ENCODE measurements at regions not wholly inside any gene's neighbourhood (a gene's known extent, or its start where the extent isn't known, plus 50 kb on each side); places are given as distances from the start of the nearest gene placed in this dataset.
"Not testable (repeated sequence)": the region's sequence is repeated elsewhere in the genome, so short reads cannot be mapped to it uniquely, and the experiment has no call there.

GRCh38 chr4:171519457-171519856 is 293.7 kb upstream of the GALNTL6 start:
- no peak for DNase-seq

GRCh38 chr4:171517883-171518282 is 295.3 kb upstream of the GALNTL6 start:
- no peak for DNase-seq

GRCh38 chr4:171516694-171517093 is 296.5 kb upstream of the GALNTL6 start:
- no peak for DNase-seq

DNA sequence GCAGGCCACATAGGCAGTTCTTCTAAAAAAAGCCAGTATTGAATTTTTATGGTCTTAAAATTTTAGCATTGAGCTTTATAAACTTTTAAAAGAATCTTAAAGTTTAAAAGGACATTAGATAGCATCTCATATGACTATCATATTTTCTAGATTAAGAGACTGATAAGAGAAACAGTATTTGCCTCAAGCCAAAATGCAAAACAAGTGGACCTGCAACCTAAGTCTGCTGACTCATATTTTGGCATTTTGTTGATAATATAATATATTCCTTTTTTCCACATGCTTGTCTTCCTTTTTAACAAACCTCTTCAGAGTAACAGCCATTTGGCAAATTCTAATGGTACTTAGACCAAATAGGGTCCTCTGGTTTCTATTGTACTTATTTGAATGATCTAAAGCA is 328.5 kb upstream of the GALNTL6 start:
- DNase-seq, result no peak

DNA sequence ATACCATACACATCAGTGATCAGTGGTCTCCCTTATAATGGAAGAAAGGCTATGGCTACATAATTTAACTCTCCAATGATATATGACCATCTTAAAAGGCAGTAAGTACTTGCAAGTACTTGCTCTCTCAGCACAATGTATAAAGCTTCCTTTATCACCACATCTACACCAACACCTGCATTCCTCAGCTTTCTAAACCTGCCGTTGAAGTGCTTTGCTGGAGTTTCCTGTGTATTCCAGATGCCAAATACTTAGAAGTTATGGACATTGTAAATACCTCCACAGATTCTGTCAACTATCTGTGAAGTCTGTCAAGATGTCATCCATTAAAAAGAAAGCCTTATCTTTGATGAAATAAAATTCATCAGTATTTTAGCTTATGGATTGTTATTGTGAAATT is 335.0 kb upstream of the GALNTL6 start:
- no peak for DNase-seq

DNA sequence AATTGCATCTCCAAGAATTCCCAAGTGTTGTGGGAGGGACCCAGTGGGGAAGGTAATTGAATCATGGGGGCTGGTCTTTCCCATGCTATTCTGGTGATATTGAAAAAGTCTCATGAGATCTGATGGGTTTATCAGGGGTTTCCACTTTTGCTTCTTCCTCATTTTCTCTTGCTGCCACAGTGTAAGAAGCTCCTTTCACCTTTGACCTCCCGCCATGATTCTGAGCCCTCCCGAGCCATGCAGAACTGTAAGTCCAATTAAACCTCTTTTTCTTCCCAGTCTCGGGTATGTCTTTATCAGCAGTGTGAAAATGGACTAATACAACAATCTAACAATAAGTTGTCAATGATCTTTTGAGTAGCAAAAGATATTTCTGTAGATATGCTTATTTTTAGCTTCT is 338.1 kb upstream of the GALNTL6 start:
- not testable (repeated sequence) for DNase-seq

DNA sequence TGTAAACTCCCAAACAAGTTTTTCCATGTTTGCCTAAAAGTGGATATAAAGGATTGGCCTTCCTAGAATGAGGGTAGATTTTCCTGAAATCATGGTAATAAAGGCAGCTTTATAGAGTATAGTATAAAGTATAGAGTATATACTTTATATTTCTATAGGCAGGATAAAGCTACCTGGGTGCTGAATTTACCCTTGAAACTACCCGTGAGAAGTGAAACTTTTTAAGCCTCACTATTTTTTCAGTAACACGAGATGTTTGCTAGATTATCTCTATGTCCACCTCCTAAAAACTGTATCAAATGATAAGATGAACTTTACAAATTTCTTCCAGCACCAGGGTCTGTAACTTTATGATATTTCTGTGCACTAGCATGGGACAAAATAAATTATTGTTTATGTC is 340.0 kb upstream of the GALNTL6 start:
- DNase-seq, result no peak

- no peak for DNase-seq
Measured at GRCh38 chr4:171472230-171472629, 341.0 kb upstream of the GALNTL6 start.

DNA sequence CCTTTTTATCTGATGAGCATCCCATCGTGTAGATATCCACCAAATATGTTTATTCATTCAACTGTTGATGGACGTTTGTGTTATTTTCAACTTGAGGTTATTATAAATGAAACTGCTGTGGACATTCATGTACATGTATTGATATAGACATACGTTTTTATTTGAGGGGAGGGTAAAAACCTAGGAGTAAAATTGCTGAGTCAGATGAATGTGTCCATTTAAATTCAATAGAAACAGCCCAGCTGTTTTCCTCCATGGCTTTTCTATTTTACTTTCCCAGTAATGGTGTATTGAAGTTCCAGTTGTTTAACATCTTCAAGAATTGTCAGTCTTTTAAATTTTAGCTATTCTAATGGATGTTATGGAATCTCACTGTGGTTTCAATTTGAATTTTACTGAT is 348.7 kb upstream of the GALNTL6 start:
- no peak for DNase-seq

- DNase-seq, result no peak
Measured at GRCh38 chr4:171461191-171461590, 352.0 kb upstream of the GALNTL6 start.

DNA sequence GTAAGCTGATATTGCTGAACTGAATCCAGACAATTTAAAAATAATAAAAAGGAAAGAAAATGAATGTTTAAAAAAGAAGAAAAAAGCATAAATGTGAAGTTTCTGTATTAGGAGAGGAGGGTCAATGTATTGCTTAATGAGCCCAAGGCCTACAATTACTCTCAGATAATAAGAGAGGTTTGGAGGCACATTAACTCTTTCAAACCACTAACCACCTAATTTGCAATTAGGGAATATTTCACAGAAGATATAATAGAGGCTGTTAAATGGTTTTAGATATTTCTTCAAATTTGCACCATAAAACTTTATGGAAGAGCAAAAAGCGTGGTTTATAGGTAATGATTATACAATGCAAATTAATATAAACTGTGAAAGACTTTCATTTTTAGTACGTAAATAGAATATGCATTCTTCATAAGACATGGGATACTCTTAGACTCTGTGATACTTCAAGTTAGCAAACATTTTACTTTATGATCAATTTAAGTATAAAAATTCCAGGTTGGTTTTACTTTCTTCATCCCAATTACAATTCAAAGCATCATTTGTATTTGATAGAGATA is 364.2 kb upstream of the GALNTL6 start:
- DNase-seq, result no peak

GRCh38 chr4:171448358-171448757 is 364.8 kb upstream of the GALNTL6 start:
- no peak for DNase-seq

GRCh38 chr4:171441300-171441941 is 371.8 kb upstream of the GALNTL6 start:
- DNase-seq, result no peak

DNA sequence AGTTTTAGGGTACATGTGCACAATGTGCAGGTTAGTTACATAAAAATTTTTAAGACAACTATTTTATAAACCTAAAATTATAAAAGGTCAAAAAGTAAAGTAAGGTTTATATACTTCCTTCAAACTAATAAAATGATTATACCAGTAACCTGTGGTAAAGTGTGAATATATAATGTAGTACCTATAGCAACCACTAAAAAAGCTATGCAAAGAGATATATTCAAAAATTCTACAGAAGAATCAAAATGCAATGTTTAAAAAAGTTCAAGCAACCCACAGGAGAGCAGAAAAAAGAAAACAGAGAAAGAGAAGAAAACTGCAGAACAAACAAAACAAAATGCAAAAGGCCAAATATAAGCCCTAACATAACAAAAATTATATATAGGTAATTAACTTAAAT is 379.5 kb upstream of the GALNTL6 start:
- DNase-seq, result no peak

DNA sequence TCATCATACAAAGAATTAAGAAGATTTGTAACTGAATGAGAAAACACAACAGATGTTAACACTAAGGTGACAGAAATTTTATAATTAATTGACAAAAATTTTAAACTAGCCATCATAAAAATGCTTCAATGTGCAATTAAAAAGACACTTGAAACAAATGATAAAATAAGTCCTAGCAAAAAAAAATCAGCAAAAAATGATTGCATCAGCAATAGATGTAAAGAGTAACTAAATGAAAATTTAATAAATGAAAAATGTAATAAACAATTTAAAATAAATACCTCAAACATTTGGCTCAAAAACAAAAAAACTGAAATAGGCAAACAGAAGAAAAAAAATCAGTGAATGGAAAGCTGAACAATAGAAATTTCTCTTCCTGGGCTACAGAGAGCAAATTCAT is 380.7 kb upstream of the GALNTL6 start:
- DNase-seq, result no peak

- no peak for DNase-seq
Measured at GRCh38 chr4:171430495-171430894, 382.7 kb upstream of the GALNTL6 start.

- no peak for DNase-seq
Measured at GRCh38 chr4:171397175-171397574, 416.0 kb upstream of the GALNTL6 start.

GRCh38 chr4:171390626-171391025 is 422.6 kb upstream of the GALNTL6 start:
- DNase-seq, result peak; percentile 44

DNA sequence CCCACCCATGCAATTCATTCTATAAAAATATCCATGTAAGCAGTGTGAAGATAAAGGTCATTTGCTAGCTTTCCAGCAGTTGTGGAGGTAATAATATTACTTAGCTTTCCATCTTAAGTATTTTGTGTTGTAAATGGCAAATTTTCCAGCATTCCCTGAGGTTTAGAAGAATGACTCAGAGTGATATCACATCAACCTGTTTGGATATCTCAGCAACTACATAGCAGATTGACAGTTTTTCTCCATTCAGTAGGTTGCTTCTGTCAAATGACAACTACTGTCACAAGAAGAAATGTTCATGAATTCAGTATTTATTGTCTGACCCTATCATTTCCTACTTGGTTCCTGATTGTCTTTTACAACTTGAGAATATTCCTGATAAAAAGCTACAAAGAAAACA is 434.9 kb upstream of the GALNTL6 start:
- no peak for DNase-seq

GRCh38 chr4:171376724-171377123 is 436.5 kb upstream of the GALNTL6 start:
- no peak for DNase-seq

GRCh38 chr4:171353535-171353934 is 459.7 kb upstream of the GALNTL6 start:
- no peak for DNase-seq

DNA sequence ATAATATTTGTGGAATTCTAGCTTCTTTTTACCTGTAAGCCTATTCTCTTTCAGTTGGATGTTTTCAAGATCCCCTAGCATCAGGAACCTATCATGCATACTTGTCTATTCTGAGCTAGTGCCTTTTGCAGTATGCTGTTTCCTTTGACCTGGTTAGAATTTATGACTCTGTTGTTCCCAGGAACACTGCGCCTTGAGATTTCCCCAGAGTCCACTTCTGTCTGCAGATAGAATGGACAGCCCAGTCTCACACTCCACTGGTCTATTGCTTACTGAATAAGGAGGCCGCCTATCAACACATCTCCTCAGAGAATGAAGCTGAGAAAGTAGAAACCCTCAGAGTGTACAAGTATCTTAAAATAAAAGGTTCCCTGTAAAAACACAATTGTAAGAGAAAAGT is 465.1 kb upstream of the GALNTL6 start:
- DNase-seq, result no peak

- DNase-seq, result no peak
Measured at GRCh38 chr4:171342646-171343045, 470.6 kb upstream of the GALNTL6 start.

DNA sequence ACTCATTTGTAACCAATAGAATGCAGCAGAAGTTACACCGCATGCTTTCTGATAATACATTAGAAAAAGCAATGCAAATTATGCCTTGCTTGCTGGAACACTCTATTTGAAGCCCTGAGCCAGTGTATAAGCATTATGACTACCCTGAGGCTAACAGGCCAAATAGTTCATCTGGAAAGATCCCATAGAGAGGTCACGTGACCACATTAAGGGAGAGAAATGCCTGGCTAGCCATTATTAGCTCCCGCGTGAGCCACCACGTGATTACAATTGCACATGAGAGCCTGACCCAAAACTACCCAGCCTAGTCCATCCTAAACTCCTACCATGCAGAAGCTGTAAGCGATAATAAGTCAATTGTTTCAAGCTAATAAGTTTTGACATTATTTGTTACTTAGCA is 472.9 kb upstream of the GALNTL6 start:
- DNase-seq, result no peak

- DNase-seq, result no peak
Measured at GRCh38 chr4:171334549-171334948, 478.7 kb upstream of the GALNTL6 start.

All from COR-L47 (cell line).